WERI-Rb-1 (cell line): ENCODE measurements at regions not wholly inside any gene's neighbourhood (a gene's known extent, or its start where the extent isn't known, plus 50 kb on each side); places are given as distances from the start of the nearest gene placed in this dataset.
"Not testable (repeated sequence)": the region's sequence is repeated elsewhere in the genome, so short reads cannot be mapped to it uniquely, and the experiment has no call there.

Experiments used
- DNase-seq: peaks from one replicate; pipeline ENCODE4 v3.0.0-alpha.2; 2020
- H3K27ac ChIP-seq: fragments of 250-450 bp; sonication (Bioruptor Pico); 2 replicates; pipeline ENCODE4 v1.5.1; 2020; ENCODE audit warnings: mild to moderate bottlenecking, moderate library complexity
- H3K27me3 ChIP-seq: fragments of 250-450 bp; sonication (Bioruptor Pico); 2 replicates; pipeline ENCODE4 v1.5.1; 2021; ENCODE audit warnings: mild to moderate bottlenecking, low read depth, moderate library complexity; ENCODE audit not compliant: insufficient read depth, severe bottlenecking
- H3K36me3 ChIP-seq: fragments of 250-450 bp; sonication (Bioruptor Pico); 2 replicates; pipeline ENCODE4 v1.5.1; 2020; ENCODE audit warnings: mild to moderate bottlenecking, moderate library complexity
- H3K4me3 ChIP-seq: 2 replicates; pipeline ENCODE4 v1.5.1; 2011; ENCODE audit warnings: low read depth, mild to moderate bottlenecking, control low read depth, low read length
- H3K9me3 ChIP-seq: fragments of 250-450 bp; sonication (Bioruptor Pico); 2 replicates; pipeline ENCODE4 v1.5.1; 2021; ENCODE audit warnings: mild to moderate bottlenecking, moderate library complexity; ENCODE audit not compliant: severe bottlenecking
- CTCF ChIP-seq: IDR thresholded peaks from 2 replicates; pipeline ENCODE4 v1.5.1; 2011; ENCODE audit warnings: low read depth, mild to moderate bottlenecking, control low read depth, inconsistent platforms, low read length

GRCh38 chrX:27276751-27277150, 186.4 kb downstream of the PPP4R3C start:
- TF ChIP-seq CTCF, result no peak
- Histone ChIP-seq H3K27ac (no peak overlapping the region), H3K9me3 (no peaks in the 10 kb centered on the region), H3K27me3 (no peaks in the 10 kb centered on the region), H3K4me3 (no peak overlapping the region), H3K36me3 (no peaks in the 10 kb centered on the region)
- no peak for DNase-seq

DNA sequence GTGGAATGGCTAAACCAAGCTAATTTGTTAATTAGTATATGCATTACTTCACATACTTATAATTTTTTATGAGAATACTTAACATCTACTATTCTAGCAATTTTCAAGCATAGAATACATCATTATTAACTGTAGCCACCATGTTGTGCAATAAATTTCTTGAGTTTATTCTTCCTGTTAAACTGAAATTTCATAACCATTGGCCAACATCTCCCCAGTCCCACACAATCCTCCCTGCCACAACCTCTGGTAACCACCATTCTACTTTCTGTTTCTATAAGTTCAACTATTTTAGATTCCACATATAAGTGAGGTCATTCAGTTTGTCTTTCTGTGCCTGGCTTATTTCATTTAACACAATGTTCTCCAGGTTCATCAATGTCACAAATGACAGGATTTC, 208.5 kb downstream of the PPP4R3C start:
- Histone ChIP-seq H3K27me3 (no peaks in the 10 kb centered on the region), H3K4me3 (no peak overlapping the region), H3K27ac (no peak overlapping the region), H3K36me3 (no peaks in the 10 kb centered on the region), H3K9me3 (no peaks in the 10 kb centered on the region)
- no peak for TF ChIP-seq CTCF
- no peak for DNase-seq

DNA sequence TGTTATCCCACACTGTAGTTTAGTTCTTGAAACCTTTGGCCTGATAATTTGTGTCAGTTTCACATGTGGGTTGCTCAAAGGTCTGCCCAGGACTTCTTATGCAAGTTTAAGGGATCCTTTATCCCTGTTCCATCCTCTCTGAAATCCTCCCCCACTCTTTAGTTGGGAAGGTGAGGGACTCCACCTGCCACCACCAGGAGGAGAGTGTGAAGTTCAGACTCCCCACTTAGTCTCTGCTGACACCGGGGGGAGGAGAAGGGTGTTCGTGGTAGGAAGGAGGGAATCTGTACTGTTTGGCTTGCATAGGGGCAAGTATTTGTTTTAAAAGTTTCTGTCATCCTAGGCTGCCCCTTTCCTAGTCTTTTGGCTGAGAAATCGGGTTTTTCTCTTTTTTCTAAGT, 211.8 kb downstream of the PPP4R3C start:
- Histone ChIP-seq H3K36me3 (no peaks in the 10 kb centered on the region), H3K27me3 (no peaks in the 10 kb centered on the region), H3K9me3 (no peaks in the 10 kb centered on the region), H3K27ac (no peak overlapping the region), H3K4me3 (no peak overlapping the region)
- TF ChIP-seq CTCF, result no peak
- no peak for DNase-seq

DNA sequence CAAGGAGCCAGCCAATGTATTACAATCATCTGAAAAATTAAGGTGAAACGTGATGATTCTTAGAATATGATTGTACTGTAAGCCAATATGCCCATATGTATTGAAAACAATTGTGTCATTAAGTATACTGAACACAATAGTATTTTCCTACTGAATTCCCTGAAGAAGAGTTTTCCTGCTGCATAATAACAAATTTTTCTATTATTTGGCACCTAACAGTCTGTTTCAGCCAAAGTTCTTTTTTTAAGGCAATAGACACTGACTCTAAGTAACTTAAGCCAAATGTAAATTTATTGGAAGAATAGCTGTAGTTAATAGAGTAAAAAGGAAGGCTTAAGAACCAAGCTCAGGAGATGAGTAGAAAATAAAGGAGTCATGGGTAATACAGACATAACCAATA, 220.6 kb downstream of the PPP4R3C start:
- Histone ChIP-seq H3K27ac (no peak overlapping the region), H3K36me3 (no peaks in the 10 kb centered on the region), H3K27me3 (no peaks in the 10 kb centered on the region), H3K9me3 (peaks cover 5% of the 10 kb centered on the region), H3K4me3 (no peak overlapping the region)
- TF ChIP-seq CTCF, result no peak
- DNase-seq, result no peak

DNA sequence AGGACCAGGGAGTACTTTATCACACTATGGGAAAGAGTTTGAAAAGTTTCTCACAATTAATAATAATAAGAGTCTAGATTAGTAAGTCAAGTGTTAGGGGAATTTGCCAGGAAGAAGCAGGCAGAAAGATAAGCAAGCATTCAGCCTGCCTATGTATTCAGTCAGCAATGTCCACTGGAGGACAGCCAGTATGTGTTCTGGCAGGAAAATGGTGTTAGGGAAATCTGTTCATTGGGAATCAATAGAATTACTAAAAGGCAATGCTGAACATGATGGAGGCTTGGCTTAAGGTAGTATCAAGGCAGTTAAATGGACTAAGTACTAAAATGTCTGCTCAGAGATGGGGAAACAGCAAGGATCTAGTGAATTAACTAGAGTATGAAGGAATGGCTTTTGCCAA, 221.2 kb downstream of the PPP4R3C start:
- Histone ChIP-seq H3K27ac (no peak overlapping the region), H3K27me3 (no peaks in the 10 kb centered on the region), H3K36me3 (no peaks in the 10 kb centered on the region), H3K4me3 (no peak overlapping the region), H3K9me3 (peaks cover 5% of the 10 kb centered on the region)
- no peak for TF ChIP-seq CTCF
- DNase-seq, result no peak

GRCh38 chrX:27240042-27240441, 223.1 kb downstream of the PPP4R3C start:
- H3K27me3 ChIP-seq, H3K27ac ChIP-seq, H3K4me3 ChIP-seq, DNase-seq, H3K9me3 ChIP-seq, H3K36me3 ChIP-seq: not testable (repeated sequence)
